B cell (primary cell): ENCODE measurements at regions not wholly inside any gene's neighbourhood (a gene's known extent, or its start where the extent isn't known, plus 50 kb on each side); places are given as distances from the start of the nearest gene placed in this dataset.

Experiments
- EZH2 ChIP-seq: IDR thresholded peaks from 2 replicates; pipeline ENCODE4 v1.6.1; 2012; ENCODE audit warnings: borderline replicate concordance, low read depth, mild to moderate bottlenecking, moderate library complexity, low read length; ENCODE audit not compliant: insufficient read depth, poor library complexity, severe bottlenecking
- TF ChIP-seq, protein P1 (sequence below): fragments of 200-600 bp; IDR thresholded peaks from one replicate; pipeline ENCODE4 v1.8.0; 2022; ENCODE audit warnings: antibody characterized with exemption, mild to moderate bottlenecking

- TF ChIP-seq, protein P1, sequence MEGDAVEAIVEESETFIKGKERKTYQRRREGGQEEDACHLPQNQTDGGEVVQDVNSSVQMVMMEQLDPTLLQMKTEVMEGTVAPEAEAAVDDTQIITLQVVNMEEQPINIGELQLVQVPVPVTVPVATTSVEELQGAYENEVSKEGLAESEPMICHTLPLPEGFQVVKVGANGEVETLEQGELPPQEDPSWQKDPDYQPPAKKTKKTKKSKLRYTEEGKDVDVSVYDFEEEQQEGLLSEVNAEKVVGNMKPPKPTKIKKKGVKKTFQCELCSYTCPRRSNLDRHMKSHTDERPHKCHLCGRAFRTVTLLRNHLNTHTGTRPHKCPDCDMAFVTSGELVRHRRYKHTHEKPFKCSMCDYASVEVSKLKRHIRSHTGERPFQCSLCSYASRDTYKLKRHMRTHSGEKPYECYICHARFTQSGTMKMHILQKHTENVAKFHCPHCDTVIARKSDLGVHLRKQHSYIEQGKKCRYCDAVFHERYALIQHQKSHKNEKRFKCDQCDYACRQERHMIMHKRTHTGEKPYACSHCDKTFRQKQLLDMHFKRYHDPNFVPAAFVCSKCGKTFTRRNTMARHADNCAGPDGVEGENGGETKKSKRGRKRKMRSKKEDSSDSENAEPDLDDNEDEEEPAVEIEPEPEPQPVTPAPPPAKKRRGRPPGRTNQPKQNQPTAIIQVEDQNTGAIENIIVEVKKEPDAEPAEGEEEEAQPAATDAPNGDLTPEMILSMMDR, result no peak
- TF ChIP-seq EZH2, result no peak
Measured at GRCh38 chr11:26191193-26191592, 140.7 kb upstream of the ANO3 start.
